Testis (tissue), 2 donors: ENCODE measurements at regions not wholly inside any gene's neighbourhood (a gene's known extent, or its start where the extent isn't known, plus 50 kb on each side); places are given as distances from the start of the nearest gene placed in this dataset.
A peak's percentile ranks its signal among the peaks of the same experiment; 100 is the strongest.

Source experiments
- DNase-seq: peaks from one replicate; pipeline ENCODE4 v3.0.0-alpha.2; 2019
- H3K27ac ChIP-seq, 2 donors: fragments of 200-600 bp; sonication (generic); one replicate each; pipeline ENCODE4 v1.5.1; 2019
- H3K27me3 ChIP-seq: fragments of 200-600 bp; sonication (generic); one replicate; pipeline ENCODE4 v1.5.1; 2019
- H3K36me3 ChIP-seq: fragments of 200-600 bp; sonication (generic); one replicate; pipeline ENCODE4 v1.5.1; 2017; ENCODE audit warnings: low read depth; ENCODE audit errors: missing control alignments
- H3K4me1 ChIP-seq: fragments of 200-600 bp; sonication (generic); one replicate; pipeline ENCODE4 v1.5.1; 2019
- H3K4me3 ChIP-seq, 2 donors: fragments of 200-600 bp; sonication (generic); one replicate each; pipeline ENCODE4 v1.5.1; 2017 to 2019
- H3K9me3 ChIP-seq: fragments of 200-600 bp; sonication (generic); one replicate; pipeline ENCODE4 v1.5.1; 2017
- POLR2A ChIP-seq: fragments of 450-650 bp; IDR thresholded peaks from one replicate; pipeline ENCODE4 v1.6.1; 2017; ENCODE audit warnings: antibody characterized with exemption, mild to moderate bottlenecking, moderate library complexity
- WGBS, 2 donors: methylation state at CpG; one replicate each; pipeline ENCODE4 v1.1.5; 2018; 5-methylcytosine and 5-hydroxymethylcytosine counted together
- intact Hi-C: fragments of 100-400 bp; cut with DNase I; formaldehyde crosslinking; loops from one replicate; pipeline ENCODE4 v1.15.1; 2023; ENCODE audit warnings: low total_unique reads
- TF ChIP-seq, protein P1 (sequence below), 3 experiments: fragments of 450-650 bp in 2 of 3; fragments of 200-600 bp in 1 of 3; sonication (generic) in 1 of 3; IDR thresholded peaks; one replicate each; pipeline ENCODE4 v1.5.1; 2016 to 2019; ENCODE audit warnings: antibody characterized with exemption in 3 of 3, mild to moderate bottlenecking in 2 of 3, moderate library complexity in 1 of 3

DNA sequence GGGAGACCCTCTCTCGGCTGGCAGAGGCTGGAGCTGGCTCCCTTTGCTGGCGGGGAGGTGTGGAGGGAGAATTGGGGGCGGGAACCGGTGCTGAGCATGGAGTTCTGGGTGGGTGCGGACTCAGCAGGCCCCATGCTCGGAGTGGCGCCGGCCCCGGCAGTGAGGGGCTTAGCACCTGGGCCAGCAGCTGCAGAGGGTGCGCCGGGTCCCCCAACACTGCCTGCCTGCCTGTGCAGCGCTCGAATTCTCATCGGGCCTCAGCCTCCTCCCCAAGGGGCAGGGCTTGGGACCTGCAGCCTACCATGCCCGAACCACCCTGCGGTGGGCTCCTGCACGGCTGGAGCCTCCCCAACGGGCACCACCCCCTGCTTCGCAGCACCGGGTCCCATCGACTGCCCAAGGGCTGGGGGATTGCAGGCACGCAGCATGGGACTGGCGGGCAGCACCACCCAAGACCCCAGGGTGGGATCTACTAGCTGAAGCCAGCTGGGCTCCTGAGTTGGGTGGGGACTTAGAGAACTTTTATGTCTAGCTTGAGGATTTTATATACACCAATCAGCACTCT, 129.8 kb downstream of the LRRC30 start:
- DNase-seq: no peak
- Histone ChIP-seq H3K4me1 (peaks cover 6% of the 10 kb centered on the region), H3K36me3 (no peaks in the 10 kb centered on the region), H3K4me3 (no peak overlapping the region), H3K27ac (no peak overlapping the region), H3K27me3 (no peaks in the 10 kb centered on the region), H3K9me3 (no peaks in the 10 kb centered on the region)
- intact Hi-C loops: no loop called here
- TF ChIP-seq POLR2A: no peak
- TF ChIP-seq, protein P1, sequence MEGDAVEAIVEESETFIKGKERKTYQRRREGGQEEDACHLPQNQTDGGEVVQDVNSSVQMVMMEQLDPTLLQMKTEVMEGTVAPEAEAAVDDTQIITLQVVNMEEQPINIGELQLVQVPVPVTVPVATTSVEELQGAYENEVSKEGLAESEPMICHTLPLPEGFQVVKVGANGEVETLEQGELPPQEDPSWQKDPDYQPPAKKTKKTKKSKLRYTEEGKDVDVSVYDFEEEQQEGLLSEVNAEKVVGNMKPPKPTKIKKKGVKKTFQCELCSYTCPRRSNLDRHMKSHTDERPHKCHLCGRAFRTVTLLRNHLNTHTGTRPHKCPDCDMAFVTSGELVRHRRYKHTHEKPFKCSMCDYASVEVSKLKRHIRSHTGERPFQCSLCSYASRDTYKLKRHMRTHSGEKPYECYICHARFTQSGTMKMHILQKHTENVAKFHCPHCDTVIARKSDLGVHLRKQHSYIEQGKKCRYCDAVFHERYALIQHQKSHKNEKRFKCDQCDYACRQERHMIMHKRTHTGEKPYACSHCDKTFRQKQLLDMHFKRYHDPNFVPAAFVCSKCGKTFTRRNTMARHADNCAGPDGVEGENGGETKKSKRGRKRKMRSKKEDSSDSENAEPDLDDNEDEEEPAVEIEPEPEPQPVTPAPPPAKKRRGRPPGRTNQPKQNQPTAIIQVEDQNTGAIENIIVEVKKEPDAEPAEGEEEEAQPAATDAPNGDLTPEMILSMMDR (IDR thresholded peaks at IDR 0.05): no peak
- 67 to 82% methylated on average over 10 to 23 of the region's 23 CpGs for WGBS, 2 donors

DNA sequence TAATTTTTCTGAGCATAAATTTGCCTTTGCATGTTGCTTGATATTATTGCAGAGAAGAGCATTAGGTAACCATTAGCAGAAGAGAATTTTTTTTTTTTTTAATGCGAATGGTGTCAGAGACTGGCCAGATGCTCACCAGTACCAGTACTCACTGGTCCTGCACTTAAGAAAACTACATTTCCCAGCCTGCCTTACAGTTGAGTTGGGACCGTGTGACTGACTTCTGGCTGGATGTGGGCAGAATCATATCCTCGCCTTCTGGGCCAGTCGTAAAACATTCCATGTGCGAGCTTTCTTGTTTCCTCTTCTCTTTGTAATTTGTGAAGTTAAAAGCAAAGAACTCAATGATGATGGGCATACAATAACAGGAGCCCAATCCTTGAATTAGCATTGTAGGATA, 132.4 kb downstream of the LRRC30 start:
- no peak for DNase-seq
- 78 to 82% methylated on average over 5 of the region's 5 CpGs for WGBS, 2 donors
- Histone ChIP-seq H3K27ac (no peak overlapping the region), H3K36me3 (no peaks in the 10 kb centered on the region), H3K27me3 (no peaks in the 10 kb centered on the region), H3K4me3 (no peak overlapping the region), H3K4me1 (peaks cover 6% of the 10 kb centered on the region), H3K9me3 (no peaks in the 10 kb centered on the region)
- TF ChIP-seq POLR2A: no peak
- TF ChIP-seq, protein P1 (IDR thresholded peaks at IDR 0.05): no peak
- intact Hi-C loops: no loop called here

DNA sequence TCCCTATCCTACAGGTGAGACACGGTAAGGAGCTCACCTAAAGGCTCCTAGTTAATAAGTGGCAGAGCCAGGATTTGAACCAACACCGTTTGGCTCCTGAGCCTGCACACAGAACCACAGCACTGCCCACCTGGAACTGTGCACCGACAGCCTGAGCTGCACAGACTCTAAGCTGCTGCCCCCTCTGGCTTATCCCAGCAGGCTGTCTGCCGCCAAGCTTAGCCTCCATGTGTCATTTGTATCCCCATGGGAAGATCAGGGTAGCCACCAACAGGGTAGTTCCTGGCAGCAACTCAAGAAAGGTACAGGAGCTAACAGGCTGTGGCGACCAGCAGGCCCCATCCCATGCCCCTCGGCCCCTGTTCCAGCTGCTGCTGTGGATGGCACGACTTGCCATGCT, 135.7 kb downstream of the LRRC30 start:
- H3K9me3 ChIP-seq: no peaks in the 10 kb centered on the region
- DNase-seq: no peak
- 83 to 91% methylated on average over 5 to 7 of the region's 7 CpGs for WGBS, 2 donors
- H3K27ac ChIP-seq: no peak overlapping the region
- TF ChIP-seq, protein P1 (IDR thresholded peaks at IDR 0.05): no peak
- no peak for TF ChIP-seq POLR2A
- intact Hi-C loops: no loop called here
- no peak overlapping the region for H3K4me3 ChIP-seq
- no peaks in the 10 kb centered on the region for H3K27me3 ChIP-seq
- H3K4me1 ChIP-seq: peaks cover 7% of the 10 kb centered on the region
- no peaks in the 10 kb centered on the region for H3K36me3 ChIP-seq

DNA sequence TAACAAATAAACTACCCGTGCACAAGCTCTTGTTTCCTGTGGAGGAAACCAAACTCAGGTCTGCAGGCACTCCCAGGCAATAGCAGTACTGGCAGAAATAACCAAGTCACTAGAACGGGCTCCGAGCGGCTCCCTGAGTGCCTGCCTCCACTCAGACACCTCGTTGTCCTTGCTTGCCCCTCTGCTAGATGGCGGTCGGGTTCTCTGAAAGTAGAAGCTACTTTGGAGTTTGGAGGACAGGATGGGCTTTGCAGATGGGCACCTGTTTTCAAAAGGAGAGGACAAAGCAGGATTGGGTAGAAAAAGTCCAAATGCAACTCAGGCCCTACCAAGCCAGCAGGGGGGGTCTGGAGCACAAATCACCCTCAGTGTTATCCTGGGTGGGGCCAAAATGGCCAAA, 136.4 kb downstream of the LRRC30 start:
- no peaks in the 10 kb centered on the region for H3K9me3 ChIP-seq
- no peaks in the 10 kb centered on the region for H3K36me3 ChIP-seq
- no peak for DNase-seq
- H3K27ac ChIP-seq: no peak overlapping the region
- WGBS, 2 donors: 80% methylated on average over 1 to 7 of the region's 7 CpGs
- H3K4me3 ChIP-seq: no peak overlapping the region
- intact Hi-C loops: no loop called here
- H3K4me1 ChIP-seq: peaks cover 7% of the 10 kb centered on the region
- no peaks in the 10 kb centered on the region for H3K27me3 ChIP-seq
- no peak for TF ChIP-seq POLR2A
- TF ChIP-seq, protein P1 (IDR thresholded peaks at IDR 0.05): no peak

DNA sequence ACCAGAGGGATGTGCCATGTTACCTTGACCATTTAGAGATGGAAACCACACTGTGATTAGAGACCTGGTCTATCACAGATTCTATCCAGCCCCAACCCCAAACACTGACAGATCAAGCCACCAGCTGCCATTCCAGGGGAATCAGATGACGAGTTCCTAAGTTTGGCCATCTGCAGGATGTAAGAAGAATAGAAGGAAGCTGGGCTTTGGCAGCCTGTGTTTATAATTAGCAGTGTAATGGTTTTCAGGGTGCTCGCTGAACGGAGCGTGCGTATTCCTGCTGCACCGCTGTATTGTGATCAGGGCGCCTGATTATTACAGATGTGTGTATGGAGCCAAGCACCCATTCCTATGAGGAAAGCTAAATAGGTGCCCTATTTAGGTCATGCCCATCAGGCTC, 138.1 kb downstream of the LRRC30 start:
- Histone ChIP-seq H3K27ac (peak overlapping the region in 1 of 2 donors; percentile 75), H3K4me3 (no peak overlapping the region), H3K27me3 (no peaks in the 10 kb centered on the region), H3K36me3 (no peaks in the 10 kb centered on the region), H3K4me1 (peaks cover 7% of the 10 kb centered on the region), H3K9me3 (no peaks in the 10 kb centered on the region)
- TF ChIP-seq, protein P1 (IDR thresholded peaks at IDR 0.05): no peak
- no peak for TF ChIP-seq POLR2A
- WGBS, 2 donors: 88 to 91% methylated on average over 7 of the region's 7 CpGs
- intact Hi-C loops: no loop called here
- DNase-seq: no peak
